HL-60 (cell line): ENCODE measurements at regions not wholly inside any gene's neighbourhood (a gene's known extent, or its start where the extent isn't known, plus 50 kb on each side); places are given as distances from the start of the nearest gene placed in this dataset.

Source experiments
- POLR2AphosphoS5 ChIP-seq: IDR thresholded peaks from 2 replicates; pipeline ENCODE4 v1.6.1; 2012; ENCODE audit warnings: low read depth
- TF ChIP-seq, protein P1 (sequence below): IDR thresholded peaks from one replicate; pipeline ENCODE4 v1.5.1; 2011; ENCODE audit warnings: low read length, control low read depth, inconsistent platforms; ENCODE audit not compliant: insufficient read depth
- TF ChIP-seq, protein P2 (sequence below): IDR thresholded peaks from 2 replicates; pipeline ENCODE4 v1.6.1; 2012; ENCODE audit warnings: low read depth; ENCODE audit not compliant: insufficient replicate concordance

DNA sequence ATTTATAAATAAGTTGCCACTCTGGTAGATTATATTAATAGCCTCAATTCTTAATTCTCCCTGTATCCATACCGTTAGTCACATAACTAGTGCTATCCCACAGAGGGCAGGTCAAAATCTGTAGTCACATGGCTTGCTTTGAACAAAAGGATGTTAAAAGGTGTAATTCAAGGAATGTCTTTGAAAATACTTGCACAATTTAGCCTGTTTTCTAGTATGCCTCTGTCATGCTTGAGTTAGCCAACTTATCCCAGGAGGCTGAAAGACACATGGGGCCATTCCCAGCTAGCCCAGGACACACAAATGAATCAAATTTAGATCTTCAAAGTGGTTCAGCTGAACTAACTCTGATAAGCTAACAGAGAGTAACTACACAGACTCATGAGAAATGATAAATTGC lies 758.5 kb upstream of the NEGR1 start:
- TF ChIP-seq, protein P1, sequence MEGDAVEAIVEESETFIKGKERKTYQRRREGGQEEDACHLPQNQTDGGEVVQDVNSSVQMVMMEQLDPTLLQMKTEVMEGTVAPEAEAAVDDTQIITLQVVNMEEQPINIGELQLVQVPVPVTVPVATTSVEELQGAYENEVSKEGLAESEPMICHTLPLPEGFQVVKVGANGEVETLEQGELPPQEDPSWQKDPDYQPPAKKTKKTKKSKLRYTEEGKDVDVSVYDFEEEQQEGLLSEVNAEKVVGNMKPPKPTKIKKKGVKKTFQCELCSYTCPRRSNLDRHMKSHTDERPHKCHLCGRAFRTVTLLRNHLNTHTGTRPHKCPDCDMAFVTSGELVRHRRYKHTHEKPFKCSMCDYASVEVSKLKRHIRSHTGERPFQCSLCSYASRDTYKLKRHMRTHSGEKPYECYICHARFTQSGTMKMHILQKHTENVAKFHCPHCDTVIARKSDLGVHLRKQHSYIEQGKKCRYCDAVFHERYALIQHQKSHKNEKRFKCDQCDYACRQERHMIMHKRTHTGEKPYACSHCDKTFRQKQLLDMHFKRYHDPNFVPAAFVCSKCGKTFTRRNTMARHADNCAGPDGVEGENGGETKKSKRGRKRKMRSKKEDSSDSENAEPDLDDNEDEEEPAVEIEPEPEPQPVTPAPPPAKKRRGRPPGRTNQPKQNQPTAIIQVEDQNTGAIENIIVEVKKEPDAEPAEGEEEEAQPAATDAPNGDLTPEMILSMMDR = no peak
- no peak for TF ChIP-seq POLR2AphosphoS5
- TF ChIP-seq, protein P2, sequence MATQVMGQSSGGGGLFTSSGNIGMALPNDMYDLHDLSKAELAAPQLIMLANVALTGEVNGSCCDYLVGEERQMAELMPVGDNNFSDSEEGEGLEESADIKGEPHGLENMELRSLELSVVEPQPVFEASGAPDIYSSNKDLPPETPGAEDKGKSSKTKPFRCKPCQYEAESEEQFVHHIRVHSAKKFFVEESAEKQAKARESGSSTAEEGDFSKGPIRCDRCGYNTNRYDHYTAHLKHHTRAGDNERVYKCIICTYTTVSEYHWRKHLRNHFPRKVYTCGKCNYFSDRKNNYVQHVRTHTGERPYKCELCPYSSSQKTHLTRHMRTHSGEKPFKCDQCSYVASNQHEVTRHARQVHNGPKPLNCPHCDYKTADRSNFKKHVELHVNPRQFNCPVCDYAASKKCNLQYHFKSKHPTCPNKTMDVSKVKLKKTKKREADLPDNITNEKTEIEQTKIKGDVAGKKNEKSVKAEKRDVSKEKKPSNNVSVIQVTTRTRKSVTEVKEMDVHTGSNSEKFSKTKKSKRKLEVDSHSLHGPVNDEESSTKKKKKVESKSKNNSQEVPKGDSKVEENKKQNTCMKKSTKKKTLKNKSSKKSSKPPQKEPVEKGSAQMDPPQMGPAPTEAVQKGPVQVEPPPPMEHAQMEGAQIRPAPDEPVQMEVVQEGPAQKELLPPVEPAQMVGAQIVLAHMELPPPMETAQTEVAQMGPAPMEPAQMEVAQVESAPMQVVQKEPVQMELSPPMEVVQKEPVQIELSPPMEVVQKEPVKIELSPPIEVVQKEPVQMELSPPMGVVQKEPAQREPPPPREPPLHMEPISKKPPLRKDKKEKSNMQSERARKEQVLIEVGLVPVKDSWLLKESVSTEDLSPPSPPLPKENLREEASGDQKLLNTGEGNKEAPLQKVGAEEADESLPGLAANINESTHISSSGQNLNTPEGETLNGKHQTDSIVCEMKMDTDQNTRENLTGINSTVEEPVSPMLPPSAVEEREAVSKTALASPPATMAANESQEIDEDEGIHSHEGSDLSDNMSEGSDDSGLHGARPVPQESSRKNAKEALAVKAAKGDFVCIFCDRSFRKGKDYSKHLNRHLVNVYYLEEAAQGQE = no peak
